AG20443 (cell line): ENCODE measurements at regions not wholly inside any gene's neighbourhood (a gene's known extent, or its start where the extent isn't known, plus 50 kb on each side); places are given as distances from the start of the nearest gene placed in this dataset.
"Not testable (repeated sequence)": the region's sequence is repeated elsewhere in the genome, so short reads cannot be mapped to it uniquely, and the experiment has no call there.

Experiments
- DNase-seq: peaks from one replicate; pipeline ENCODE4 v3.0.0; 2012; ENCODE audit warnings: low spot score, mixed read lengths

- no peak for DNase-seq
These were observed 280.1 kb upstream of the GRM7 start for GRCh38 chr3:6580808-6581207.

GRCh38 chr3:6585360-6585759 is 275.6 kb upstream of the GRM7 start:
- DNase-seq, result no peak

- no peak for DNase-seq
These were observed 260.7 kb upstream of the GRM7 start for GRCh38 chr3:6600237-6600636.

GRCh38 chr3:6601374-6601773 is 259.5 kb upstream of the GRM7 start:
- no peak for DNase-seq

GRCh38 chr3:6602329-6602728 is 258.6 kb upstream of the GRM7 start:
- DNase-seq, result no peak

- DNase-seq, result no peak
These were observed 255.7 kb upstream of the GRM7 start for GRCh38 chr3:6605227-6605626.

- no peak for DNase-seq
These were observed 252.1 kb upstream of the GRM7 start for GRCh38 chr3:6608843-6609242.

- DNase-seq, result no peak
These were observed 248.8 kb upstream of the GRM7 start for GRCh38 chr3:6612034-6612616.

- no peak for DNase-seq
These were observed 238.7 kb upstream of the GRM7 start for GRCh38 chr3:6622260-6622659.

GRCh38 chr3:6622712-6623111 is 238.2 kb upstream of the GRM7 start:
- DNase-seq, result no peak

GRCh38 chr3:6631376-6631775 is 229.5 kb upstream of the GRM7 start:
- DNase-seq, result no peak

GRCh38 chr3:6640907-6641306 is 220.0 kb upstream of the GRM7 start:
- no peak for DNase-seq

GRCh38 chr3:6644070-6644929 is 216.6 kb upstream of the GRM7 start:
- no peak for DNase-seq

- DNase-seq, result no peak
These were observed 206.2 kb upstream of the GRM7 start for GRCh38 chr3:6654670-6655069.

- no peak for DNase-seq
These were observed 205.6 kb upstream of the GRM7 start for GRCh38 chr3:6655275-6655674.

- no peak for DNase-seq
These were observed 203.3 kb upstream of the GRM7 start for GRCh38 chr3:6657591-6657990.

GRCh38 chr3:6667354-6667753 is 193.6 kb upstream of the GRM7 start:
- no peak for DNase-seq

- no peak for DNase-seq
These were observed 189.6 kb upstream of the GRM7 start for GRCh38 chr3:6671363-6671762.

- no peak for DNase-seq
These were observed 181.4 kb upstream of the GRM7 start for GRCh38 chr3:6679510-6679909.

- no peak for DNase-seq
These were observed 180.7 kb upstream of the GRM7 start for GRCh38 chr3:6680119-6680806.

GRCh38 chr3:6697285-6697684 is 163.6 kb upstream of the GRM7 start:
- DNase-seq, result no peak

GRCh38 chr3:6697722-6698121 is 163.2 kb upstream of the GRM7 start:
- DNase-seq, result no peak

GRCh38 chr3:6704817-6705216 is 156.1 kb upstream of the GRM7 start:
- DNase-seq, result not testable (repeated sequence)
